HG02763 (cell line): ENCODE measurements at regions not wholly inside any gene's neighbourhood (a gene's known extent, or its start where the extent isn't known, plus 50 kb on each side); places are given as distances from the start of the nearest gene placed in this dataset.

Source experiments
- ATAC-seq: cut with Tn5 transposase; IDR thresholded peaks from one replicate; pipeline ENCODE4 v1.9.1; 2021; ENCODE audit warnings: mild to moderate bottlenecking, moderate library complexity; ENCODE audit not compliant: unreplicated experiment

DNA sequence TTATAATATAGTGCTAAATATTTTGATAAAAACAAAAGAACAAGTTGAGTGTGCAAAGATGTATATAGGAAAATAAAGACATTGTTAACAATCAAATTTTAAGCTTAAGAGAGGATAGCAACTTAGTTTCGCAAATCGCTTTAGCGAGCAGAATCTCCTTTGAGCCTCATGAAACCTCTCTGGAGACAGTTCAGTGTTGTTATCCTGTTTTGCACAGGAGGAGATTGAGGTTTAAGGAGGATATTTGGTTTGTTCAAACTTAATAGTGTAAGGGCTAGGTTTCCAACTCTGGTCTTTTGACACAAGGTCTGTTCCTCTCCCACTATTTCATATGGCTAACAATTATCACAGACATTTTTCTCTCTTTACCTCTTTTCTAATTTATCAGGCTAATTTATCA, 1848.5 kb upstream of the TENM3 start:
- ATAC-seq = no peak

DNA sequence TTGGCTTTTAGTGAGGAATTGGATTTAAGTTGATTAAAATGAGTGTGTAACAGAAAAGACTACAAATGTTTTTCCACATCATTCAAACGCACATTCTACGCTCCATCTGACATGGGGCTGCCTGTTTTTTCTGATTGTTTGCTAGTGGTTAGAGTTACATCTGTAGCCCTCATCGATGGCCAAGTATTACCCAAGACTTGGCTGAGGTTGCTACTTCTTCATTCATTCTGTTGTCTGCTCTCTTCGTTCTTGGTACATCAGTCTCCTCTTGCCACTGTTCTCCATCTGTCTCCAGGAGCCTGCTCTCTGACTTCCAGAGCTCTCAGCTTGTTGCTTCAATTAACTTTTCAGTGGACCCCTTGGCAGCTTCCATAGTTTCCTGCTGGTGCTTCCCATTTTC, 1844.6 kb upstream of the TENM3 start:
- ATAC-seq = no peak

DNA sequence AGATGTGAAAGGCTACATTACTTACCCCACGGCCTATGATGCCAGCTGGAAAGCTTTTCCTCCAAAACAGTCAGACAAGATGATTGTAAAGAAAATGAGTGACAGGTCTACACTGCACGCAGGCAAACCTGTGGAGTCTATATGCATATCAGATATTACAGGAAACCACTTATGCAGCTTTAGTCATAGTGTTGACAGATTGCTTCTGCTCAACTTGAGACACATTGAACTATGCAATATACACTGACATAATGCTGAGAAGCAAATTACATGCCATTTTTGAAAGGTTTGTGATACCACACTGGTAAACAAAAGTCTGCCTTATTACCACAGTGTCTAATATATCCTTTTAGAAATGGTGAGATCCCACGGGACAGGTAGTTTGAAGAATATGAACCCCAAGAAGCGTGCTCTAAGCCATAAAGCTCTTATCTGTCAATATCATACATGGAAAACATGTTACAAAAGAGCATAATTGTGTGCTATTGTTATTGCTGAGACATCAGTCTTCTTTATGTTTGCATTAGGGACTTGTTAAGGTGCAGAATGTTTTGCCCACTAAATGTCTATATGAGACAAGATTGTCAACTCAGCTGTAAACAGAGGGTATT, 1835.8 kb upstream of the TENM3 start:
- no peak for ATAC-seq

DNA sequence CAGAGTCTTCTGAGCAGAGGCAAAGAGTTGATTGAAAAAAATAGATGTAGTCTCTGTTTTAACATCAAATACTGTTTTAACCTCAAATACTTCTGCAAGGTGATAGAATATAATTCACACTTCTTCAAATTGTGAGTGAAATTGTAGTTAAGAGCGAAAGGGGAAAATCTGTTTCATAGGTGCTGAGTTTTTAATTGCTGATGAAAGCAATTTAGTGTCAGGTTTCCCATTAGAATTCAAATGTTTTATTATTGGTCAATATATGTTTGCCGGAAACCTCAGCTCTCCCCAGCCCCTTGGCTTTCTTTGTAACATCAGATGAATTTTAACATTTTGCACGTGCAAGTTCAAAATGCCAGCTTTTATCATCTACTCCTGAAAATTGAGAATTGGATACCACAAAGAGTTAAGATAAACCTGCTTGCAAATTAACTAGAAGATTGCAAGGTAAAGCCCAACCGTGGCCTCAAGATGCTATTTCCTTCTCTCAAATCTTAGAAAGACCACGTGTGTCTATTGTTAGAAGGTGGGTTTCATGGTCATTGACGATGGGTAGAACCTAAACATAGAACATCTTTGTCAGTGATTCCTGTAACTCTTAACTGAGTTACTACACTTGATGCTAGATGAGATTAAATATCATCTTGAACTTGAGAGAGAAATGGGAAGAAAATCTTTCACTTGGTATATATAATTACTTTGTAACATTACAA, 1824.2 kb upstream of the TENM3 start:
- no peak for ATAC-seq

DNA sequence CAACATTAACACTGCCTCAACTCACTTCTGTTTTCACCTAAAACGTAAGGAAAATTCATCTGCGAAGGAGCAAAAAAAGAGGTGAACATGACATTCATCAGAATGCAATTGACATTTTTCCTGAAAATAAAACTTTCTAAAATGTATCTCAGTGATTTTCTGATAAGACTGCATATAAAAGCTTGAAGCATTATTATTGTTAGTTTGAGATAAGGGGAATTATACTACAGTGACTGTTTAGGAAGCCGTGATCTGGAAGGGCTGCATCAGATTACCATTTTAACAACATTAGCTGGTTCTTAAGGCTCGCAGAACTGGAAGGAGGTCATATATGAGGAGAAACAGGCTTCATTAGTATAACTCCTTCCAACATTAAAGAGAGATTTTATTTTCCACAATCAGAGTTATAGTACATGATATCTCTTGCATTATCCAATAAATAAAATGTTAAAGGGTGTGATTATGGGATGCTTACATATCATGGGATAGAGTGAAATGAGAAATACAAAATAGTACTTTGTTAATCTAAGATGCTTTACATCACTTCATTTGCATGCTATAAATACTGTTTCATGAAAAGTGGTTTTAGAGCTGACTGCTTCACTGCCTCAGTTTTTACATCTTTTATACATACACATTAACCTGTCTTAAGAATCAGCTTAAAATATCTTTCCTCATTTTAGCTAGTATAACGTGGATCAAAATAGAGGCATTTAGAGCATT, 1820.1 kb upstream of the TENM3 start:
- no peak for ATAC-seq

DNA sequence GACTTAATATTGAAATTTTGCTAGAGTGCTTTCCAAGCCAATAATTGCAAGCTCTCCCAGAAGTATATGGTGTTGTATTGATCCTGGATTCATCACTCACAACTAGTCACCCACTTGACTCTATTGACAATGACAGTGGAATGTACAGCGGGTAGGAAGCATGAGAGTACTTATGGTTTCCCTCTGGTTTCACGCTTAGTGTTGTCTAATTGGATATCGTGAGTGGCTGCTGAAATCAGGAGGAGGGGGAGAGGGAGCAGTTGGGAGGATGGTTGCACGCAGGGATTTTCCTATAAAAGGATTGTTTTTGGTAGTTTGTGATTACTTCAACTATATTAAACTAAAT, 1819.5 kb upstream of the TENM3 start:
- no peak for ATAC-seq

DNA sequence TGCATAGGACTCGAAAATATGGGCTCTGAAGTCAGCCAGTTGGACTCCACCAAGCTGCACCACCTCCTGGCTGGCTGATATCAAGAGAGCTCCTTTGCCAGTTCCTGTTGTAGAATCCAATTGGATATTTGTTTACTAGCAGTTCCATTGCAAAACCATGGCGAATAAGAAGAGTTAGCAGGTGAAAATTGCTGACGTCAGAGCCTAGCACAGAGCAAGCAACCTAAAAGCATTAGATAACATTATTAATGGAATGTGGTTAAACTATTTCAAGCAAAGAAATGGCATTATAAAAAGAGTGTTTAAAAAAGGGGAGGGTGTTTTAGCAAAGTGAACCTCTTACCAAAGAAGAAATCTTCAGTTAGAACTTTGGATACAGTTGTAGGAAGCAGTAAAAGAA, 1816.3 kb upstream of the TENM3 start:
- ATAC-seq = no peak

DNA sequence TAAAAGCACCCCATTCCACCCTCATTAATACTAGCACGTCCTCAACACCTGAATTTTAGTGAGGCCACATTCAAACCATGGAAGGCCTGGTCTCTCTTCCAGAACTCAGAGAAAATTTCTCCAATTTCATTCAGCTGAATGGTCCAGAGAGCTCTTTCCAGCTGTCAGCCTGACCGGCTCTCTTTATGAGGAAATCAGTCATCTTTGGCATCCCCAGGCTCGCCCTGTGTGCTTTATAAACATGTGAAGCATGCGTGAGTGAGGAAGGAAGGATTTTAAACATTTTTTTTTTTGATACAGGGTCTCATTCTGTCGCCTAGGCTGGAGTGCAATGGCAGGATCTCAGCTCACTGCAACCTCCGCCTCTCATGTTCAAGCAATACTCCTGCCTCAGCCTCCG, 1812.9 kb upstream of the TENM3 start:
- no peak for ATAC-seq

DNA sequence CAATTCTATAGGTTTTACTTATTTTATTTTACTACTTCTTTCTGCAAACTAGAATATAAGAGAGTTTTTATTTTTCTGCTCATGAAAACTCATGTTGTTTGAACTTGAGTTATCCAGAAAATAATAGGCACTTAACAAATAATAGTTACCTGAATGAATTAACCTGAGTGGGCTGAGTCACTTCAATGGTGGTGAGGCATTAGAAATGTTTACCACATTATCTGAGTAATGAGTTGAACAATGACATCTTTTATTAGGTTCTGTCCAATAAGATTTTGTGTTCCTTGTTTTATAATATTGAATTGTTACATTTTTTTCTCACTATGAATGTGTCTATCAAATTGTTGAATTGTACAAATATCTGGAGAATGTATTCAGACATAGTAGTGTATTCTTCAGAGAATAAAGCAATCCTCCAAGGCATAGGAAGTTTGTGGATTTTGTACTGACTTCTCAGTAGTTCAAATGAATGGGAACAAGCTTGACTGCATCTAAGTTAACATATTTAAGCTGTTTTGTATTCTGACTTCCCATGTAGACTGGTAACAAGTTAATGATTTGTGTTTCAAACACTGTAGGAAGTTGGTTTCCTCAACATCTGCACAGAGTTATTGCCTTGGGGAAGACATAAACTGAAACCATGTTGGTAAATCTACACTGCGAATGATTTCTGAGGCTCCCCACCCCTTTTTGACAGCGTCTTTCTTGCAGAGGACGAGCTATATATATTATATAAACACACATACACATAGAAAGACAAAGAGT, 1808.9 kb upstream of the TENM3 start:
- ATAC-seq = peak; percentile 91

DNA sequence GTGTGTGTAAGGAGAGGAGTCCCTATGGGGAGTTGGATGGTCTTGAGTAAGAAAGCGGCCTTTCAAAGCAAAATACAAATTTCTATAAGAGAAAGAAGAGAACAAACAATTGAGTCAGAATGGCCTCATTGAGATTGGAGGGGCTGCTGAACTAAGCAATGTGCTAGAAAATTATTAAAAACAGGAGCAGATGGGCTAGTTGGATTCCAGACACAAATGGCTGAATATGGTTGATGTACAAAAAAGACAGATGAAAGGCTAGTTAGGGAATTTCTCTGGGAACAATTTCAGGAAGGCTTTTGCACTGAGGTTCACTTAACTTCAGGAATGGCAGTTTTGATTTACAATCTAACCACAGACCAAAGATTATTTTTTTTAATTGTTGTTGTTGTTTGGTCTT, 1806.8 kb upstream of the TENM3 start:
- no peak for ATAC-seq

DNA sequence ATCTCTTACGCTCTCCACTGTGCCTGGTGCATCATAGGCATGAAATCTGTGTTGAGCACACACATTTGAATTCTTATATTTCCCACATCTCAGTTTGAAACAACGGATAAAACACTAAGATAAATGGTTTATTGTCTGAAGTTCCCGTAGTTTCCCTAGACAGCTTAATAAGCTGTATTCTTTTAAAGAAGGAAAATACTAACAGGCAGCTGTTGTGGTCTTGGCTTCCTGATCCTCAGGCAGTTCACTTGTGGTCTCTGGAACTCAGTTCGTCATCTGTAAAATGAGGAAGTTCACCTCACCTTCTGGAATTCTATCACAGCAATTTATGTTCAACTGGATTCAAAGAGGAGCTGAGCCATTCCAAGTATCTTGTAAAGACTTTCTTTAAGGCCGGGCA, 1805.6 kb upstream of the TENM3 start:
- no peak for ATAC-seq

DNA sequence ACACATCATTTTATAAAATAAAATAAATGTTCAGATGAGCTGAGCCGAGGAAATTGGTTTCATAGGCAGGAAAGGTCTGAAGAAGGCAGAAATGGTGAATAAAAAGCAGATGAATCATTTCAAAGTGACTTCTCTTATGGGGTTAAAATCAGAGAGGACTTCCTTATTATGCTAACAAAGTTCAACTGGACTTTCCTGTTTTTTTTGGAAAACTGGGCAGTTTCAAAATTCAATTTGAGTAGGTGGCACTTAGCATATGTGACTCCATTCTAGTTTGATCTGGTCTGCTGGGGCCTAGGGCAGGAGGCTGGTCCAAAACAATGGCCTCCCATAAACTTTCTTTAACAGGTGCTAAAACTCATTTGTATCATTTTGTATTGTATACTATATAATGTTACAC, 1794.9 kb upstream of the TENM3 start:
- no peak for ATAC-seq

DNA sequence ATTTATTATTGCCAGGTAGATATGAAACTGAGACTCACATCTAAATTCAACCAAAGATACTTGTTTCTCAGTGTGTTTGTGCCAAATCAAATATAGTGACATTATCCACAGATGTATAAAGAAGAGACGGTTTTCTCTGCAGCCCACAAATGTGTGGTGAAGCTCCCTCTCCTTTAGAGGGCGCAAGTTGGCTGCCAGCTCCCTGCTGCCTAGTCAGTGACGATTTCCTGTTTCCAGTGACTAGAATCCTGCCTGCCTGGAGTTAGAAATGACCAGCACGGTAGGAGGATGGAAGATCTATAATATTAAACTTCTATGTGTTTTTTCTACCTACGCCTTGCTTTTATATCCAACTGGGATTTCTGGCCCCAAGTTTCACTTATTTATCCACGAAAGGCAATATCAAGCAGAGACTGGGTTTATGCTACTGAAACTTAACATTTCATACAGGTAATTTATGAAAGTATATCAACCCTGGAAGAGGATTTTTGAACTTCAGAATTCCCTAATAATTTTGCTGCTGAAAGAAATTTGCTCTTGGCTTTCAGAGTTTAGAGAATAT, 1793.7 kb upstream of the TENM3 start:
- no peak for ATAC-seq

DNA sequence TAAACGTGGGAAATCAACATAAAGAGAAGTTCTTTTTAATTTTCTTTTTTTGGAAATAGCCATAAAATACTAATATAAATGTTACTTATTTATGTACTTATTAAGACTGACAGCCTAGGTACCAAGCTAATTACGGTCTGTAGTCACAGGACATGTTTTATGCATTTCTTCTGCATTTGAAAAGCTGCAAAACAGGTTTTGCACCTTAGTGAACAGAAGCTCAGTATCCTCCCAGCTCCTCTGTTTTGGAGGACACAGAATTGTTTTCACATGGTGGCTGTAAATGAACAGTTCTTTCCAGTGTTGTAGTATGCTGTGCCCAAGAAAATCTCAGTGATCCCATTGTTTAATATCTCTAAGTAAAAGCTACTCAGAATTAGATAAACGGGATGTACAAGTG, 1788.0 kb upstream of the TENM3 start:
- no peak for ATAC-seq

DNA sequence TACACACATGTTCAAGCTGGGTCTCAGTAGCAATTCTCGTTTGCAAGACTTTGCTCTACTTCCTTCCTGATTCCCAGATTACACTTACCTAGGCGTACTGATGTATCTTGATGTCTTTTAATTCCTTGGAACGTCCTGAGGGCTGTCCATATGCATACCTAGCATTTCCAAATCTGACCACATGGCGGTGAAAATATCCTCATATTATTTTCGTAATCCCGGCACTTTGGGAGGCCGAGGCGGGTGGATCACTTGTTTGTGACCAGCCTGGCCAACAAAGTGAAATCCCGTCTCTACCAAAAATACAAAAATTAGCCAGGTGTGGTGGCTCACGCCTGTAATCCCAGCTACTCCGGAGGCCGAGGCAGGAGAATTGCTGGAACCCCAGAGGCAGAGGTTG, 1786.3 kb upstream of the TENM3 start:
- no peak for ATAC-seq

DNA sequence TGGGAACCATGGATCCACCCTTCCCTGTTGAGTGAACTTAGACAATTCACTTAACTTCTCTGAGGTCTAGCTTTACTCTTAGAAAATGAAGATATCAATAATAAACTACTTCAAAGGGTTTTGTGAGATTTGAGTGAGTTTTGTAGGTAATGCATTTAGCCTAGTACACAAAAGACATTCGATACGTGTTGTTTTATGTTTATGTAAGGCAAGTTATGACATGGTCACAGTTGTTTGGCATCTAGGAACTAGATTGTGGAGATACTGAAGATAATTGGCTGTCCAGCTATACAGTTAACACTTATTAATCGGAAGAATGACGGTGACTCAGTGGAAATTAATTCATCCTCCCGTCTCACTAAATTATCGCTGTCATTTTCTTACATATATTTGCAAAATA, 1781.1 kb upstream of the TENM3 start:
- ATAC-seq = no peak

DNA sequence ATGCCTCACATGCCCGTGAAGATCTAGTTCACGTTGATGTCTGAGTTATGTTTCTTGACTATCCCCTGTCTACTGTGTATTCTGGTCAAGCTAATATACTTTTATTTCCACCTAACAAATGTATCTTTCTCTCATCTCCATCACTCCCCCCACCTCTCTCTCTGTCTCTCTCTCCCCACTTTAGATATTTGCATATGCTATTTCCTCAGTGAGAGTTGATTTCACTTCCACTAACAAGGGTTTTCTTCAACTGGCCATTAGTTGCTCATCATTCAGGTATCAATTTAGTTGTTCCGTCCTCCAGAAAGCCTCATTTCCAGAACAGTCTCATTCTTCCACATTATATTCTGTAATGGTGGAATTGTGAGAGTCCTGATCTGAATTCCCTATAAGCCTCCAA, 1777.8 kb upstream of the TENM3 start:
- ATAC-seq = no peak

DNA sequence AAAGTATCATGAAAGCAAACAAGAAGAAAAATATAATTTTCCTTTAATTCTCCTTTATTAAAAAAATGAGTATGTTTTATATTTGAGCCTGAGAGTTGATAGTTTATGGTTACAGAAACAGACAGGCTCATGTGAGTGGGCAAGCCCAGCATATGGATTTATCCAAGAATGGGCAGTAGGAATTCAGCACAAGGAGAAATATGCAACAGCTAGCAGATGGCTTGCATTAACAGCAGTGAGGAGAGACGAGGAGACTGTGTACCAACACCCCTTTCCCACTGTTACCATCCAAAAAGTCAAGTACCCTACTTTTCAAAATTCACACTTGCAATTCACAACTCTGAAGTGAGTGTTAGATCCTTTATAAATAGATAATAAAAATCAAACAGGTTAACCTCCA, 1760.2 kb upstream of the TENM3 start:
- no peak for ATAC-seq

DNA sequence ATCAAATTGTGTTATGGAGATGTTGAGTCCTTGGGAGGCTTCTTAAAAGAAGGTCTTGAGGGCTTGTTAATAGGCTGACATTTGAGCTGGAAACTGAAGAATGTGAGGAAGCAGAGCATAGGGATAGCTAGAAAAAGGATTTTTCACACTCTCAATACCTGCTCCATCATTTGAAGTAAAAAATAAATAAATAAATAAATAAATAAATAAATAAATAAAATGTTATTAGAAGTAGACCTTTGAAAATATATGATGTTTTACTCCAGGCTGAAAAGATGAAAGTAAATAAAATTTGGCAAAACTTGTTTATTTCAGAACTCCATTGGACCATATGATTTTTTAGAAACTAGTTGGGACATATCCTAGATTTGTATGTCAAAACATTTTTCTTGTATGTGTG, 1757.8 kb upstream of the TENM3 start:
- ATAC-seq = no peak

DNA sequence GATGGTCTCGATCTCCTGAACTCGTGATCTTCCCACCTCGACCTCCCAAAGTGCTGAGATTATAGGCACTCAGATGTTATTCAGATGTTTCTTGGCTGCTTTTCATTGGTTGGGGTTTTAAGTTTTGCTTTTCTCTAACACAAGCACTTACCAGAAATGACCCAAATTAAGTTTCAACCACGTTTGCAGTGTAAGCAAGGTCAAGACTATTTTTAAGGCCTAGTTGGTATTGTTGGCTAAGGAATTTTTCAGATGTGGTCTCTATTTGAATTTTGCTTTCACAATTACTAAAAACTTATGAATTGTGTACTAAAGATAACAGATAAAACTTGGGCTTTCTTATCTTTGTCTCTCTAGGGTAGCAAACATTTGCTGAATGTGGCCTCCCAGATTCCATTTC, 1756.9 kb upstream of the TENM3 start:
- no peak for ATAC-seq

DNA sequence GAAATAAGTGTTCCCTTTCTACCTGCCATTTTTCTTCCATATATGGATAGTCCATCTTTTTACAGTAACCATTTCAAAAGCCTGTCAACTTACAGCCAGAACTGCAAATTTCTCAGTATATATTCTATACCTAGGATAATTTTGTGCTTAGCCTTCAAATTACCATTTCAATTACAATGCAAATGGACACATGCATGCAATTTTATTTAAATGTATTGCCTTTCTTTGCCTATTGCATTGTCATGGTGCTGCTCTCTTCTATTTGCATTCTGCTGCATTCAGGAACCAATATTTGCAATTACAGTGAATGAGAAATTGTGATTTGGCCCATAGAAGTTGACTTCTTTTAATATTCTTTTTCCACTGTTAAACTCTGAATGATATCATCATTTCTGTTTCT, 1753.4 kb upstream of the TENM3 start:
- ATAC-seq = no peak
